Coronary artery (tissue), 2 donors: ENCODE measurements at regions not wholly inside any gene's neighbourhood (a gene's known extent, or its start where the extent isn't known, plus 50 kb on each side); places are given as distances from the start of the nearest gene placed in this dataset.
"Not testable (repeated sequence)": the region's sequence is repeated elsewhere in the genome, so short reads cannot be mapped to it uniquely, and the experiment has no call there.

Experiments
- DNase-seq: peaks from one replicate; pipeline ENCODE4 v3.0.0-alpha.2; 2017; ENCODE audit warnings: low spot score
- H3K27ac ChIP-seq, 2 donors: fragments of 200-600 bp; sonication (generic); one replicate each; pipeline ENCODE4 v1.5.1; 2016 to 2019
- H3K4me3 ChIP-seq: fragments of 200-600 bp; sonication (generic); 2 replicates; pipeline ENCODE4 v1.5.1; 2016; ENCODE audit warnings: mild to moderate bottlenecking, moderate library complexity
- CTCF ChIP-seq: fragments of 200-600 bp; sonication (generic); IDR thresholded peaks from one replicate; pipeline ENCODE4 v1.5.1; 2019; ENCODE audit warnings: antibody characterized with exemption

GRCh38 chr4:127479031-127479622 lies 153.6 kb upstream of the INTU start:
- no peak overlapping the region for H3K27ac ChIP-seq
- no peak for DNase-seq
- no peak for TF ChIP-seq CTCF
- H3K4me3 ChIP-seq, result no peak overlapping the region

- Histone ChIP-seq H3K27ac (no peak overlapping the region), H3K4me3 (no peak overlapping the region)
- TF ChIP-seq CTCF, result no peak
- DNase-seq, result no peak
These were observed 150.7 kb upstream of the INTU start for GRCh38 chr4:127482049-127482448.

- Histone ChIP-seq H3K4me3 (no peak overlapping the region), H3K27ac (no peak overlapping the region)
- TF ChIP-seq CTCF, result no peak
- no peak for DNase-seq
These were observed 148.6 kb upstream of the INTU start for GRCh38 chr4:127484117-127484516.

GRCh38 chr4:127486248-127486647 lies 146.5 kb upstream of the INTU start:
- no peak for DNase-seq
- no peak for TF ChIP-seq CTCF
- H3K27ac ChIP-seq, result no peak overlapping the region
- H3K4me3 ChIP-seq, result no peak overlapping the region

- DNase-seq, result no peak
- TF ChIP-seq CTCF, result no peak
- H3K4me3 ChIP-seq, result no peak overlapping the region
- no peak overlapping the region for H3K27ac ChIP-seq
These were observed 141.2 kb upstream of the INTU start for GRCh38 chr4:127491571-127491970.

- H3K4me3 ChIP-seq, H3K27ac ChIP-seq, DNase-seq: not testable (repeated sequence)
These were observed 135.9 kb upstream of the INTU start for GRCh38 chr4:127496875-127497274.

GRCh38 chr4:127498366-127498765 lies 134.4 kb upstream of the INTU start:
- no peak overlapping the region for H3K4me3 ChIP-seq
- H3K27ac ChIP-seq, result no peak overlapping the region
- TF ChIP-seq CTCF, result no peak
- DNase-seq, result no peak

- DNase-seq, result no peak
- TF ChIP-seq CTCF, result no peak
- H3K4me3 ChIP-seq, result no peak overlapping the region
- H3K27ac ChIP-seq, result no peak overlapping the region
These were observed 132.5 kb upstream of the INTU start for GRCh38 chr4:127500242-127500641.
